GM20000 (cell line): ENCODE measurements at regions not wholly inside any gene's neighbourhood (a gene's known extent, or its start where the extent isn't known, plus 50 kb on each side); places are given as distances from the start of the nearest gene placed in this dataset.

Experiments used
- DNase-seq: peaks from one replicate; pipeline ENCODE4 v3.0.0; 2012; ENCODE audit warnings: low spot score
- CTCF ChIP-seq: IDR thresholded peaks from 2 replicates; pipeline ENCODE4 v1.5.1; 2012; ENCODE audit warnings: mild to moderate bottlenecking, control low read depth; ENCODE audit errors: extremely low read depth, missing control alignments

DNA sequence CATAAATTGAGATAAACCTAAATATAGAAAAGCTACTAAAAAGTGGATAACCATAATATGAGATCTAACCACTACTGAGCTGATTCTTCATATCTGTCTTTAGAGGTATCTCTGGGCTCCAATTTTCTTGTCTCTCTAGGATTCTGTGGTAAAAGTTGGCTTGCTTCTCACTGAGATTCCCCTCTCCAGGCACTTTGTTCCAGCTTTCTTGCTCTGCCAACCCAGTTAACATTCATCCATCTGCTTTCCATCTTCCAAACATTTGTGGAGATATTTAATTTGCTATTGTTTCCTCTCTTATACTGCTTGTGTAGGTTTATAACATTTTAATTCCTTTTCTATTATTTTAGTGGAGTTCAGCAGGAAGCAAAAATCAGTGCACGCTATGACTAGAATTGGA is 97.6 kb upstream of the LMCD1 start:
- no peak for DNase-seq
- no peak for TF ChIP-seq CTCF

DNA sequence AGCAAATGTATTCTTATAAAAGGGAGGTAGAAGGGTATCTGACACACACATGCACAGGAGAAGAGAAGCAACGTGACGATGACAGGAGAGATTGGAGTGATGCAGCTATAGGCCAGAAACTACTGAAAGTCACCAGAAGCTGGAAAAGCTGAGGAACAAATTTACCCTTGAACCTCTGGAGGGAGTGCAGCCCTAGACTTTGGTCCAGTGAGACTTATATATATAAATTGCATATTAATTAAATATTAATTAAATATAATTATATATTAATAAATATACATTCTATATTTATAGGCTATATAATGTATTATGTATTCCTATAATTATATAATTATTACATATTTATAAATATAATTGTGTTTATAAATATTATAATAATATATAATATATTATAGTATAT is 96.5 kb upstream of the LMCD1 start:
- TF ChIP-seq CTCF: no peak
- DNase-seq: no peak

- DNase-seq: no peak
- no peak for TF ChIP-seq CTCF
These were observed 95.1 kb upstream of the LMCD1 start for GRCh38 chr3:8406479-8406878.

- no peak for DNase-seq
- no peak for TF ChIP-seq CTCF
These were observed 88.2 kb upstream of the LMCD1 start for GRCh38 chr3:8413337-8413926.

DNA sequence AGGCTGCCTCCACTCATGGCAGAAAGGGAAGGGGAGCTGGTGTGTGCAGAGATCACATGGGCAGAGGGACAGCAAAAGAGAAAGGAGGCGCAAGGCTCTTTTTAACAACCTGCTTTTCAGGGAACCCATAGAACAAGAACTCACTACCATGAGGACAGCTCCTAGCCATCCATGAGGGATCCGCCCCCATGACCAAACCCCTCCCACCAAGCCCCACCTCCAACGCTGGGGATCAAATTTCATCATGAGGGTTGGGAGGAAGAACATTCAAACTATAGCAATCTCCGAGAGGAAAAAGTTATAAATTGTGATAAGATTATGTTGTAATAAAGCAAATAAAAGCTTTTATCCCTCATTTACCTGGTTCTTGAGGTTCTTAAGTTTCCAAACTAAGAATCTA is 84.7 kb upstream of the LMCD1 start:
- no peak for TF ChIP-seq CTCF
- no peak for DNase-seq

GRCh38 chr3:8420612-8421011 is 81.0 kb upstream of the LMCD1 start:
- DNase-seq: no peak
- TF ChIP-seq CTCF: no peak

- no peak for TF ChIP-seq CTCF
- DNase-seq: no peak
These were observed 80.4 kb upstream of the LMCD1 start for GRCh38 chr3:8421267-8421666.
